GM18861 (cell line): ENCODE measurements at regions not wholly inside any gene's neighbourhood (a gene's known extent, or its start where the extent isn't known, plus 50 kb on each side); places are given as distances from the start of the nearest gene placed in this dataset.
"Not testable (repeated sequence)": the region's sequence is repeated elsewhere in the genome, so short reads cannot be mapped to it uniquely, and the experiment has no call there.

ENCODE experiments used
- ATAC-seq: cut with Tn5 transposase; IDR thresholded peaks from one replicate; pipeline ENCODE4 v1.9.1; 2021; ENCODE audit not compliant: unreplicated experiment

DNA sequence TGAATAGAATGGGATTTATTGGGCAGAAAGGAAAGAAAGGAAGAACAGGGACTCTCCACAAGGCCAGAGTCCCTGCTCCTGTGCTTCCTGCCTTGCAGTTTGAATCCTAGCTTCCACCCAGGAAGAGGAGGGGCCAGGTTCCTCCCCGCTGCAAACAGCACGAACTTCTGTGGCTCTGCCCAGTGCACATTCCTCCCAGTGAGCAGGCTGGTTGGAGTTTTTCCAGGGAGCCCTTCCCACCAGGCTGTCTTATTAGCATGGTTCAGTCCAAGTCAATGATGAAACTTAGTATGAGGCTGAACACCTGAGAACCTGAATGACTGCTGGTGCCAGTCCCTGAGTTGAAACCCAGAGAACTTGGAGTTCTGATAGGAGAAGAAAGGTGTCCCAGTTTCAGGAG, 247.2 kb downstream of the DUSP10 start:
- no peak for ATAC-seq

GRCh38 chr1:221497046-221497445, 244.8 kb downstream of the DUSP10 start:
- no peak for ATAC-seq

- no peak for ATAC-seq
Measured at GRCh38 chr1:221503268-221503667, 238.6 kb downstream of the DUSP10 start.

DNA sequence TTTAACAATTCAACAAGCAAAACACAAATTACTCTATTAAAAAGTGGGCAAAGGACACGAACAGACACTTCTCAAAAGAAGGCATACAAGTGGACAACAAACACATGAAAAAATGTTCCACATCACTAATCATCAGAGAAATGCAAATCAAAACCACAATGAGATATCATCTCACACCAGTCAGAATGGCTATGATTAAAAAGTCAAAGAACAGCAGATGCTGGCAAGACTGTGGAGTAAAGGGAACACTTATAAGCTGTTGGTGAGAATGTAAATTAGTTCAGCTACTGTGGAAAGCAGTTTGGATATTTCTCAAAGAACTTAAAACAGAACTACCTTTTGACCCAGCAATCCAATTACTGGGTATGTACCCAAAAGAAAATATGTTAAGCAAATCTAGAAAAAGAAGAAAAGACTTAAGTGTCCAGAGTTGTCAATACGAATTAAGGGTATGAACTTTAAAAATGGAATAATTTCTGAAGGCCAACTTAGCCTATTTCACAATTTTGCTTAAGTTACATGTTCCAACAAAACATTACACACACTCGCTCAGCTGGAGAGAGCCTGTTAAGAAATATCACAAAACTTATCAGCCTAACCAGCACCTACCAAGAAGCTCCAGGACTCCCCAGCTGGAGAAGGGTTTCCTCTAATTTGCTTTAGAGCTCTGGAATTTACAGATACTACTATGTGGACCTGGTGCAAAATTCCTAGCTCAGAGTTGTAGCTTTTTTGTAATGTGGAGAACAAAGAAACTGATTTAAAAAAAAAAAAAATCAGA, 232.1 kb downstream of the DUSP10 start:
- ATAC-seq: no peak

DNA sequence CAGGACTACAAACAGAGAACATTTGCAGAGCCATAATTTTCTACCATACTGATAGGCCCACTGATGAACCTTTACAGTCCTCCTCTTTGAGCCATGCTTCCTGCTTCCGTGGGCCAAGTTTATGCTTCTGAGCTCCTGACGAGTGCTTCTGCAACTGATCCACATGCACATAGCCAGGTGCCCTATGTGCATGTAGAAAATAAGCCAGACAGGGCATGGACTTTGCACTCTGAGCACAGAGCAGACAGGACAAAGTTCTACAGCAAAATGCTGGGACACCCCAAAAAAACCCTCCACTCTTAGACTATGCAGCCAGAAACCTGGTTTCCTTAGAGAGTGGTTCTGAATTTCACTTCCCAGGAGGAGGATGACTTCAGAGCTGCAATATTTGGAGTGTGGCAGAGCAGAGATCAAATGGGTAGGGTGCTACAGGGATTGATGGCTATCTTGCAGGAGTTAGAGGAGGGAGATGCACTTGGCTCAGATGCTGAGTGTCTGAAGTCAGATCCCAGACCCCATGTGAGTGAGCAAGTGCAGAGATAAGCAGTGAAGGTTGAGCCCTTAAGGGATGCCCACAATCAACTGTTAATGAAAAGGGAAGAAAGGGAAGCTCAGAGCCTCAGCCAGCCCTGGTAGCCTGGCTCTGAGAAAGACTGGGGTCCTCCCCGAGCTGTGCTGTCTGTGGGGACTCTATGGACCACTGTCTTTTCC, 230.9 kb downstream of the DUSP10 start:
- no peak for ATAC-seq

- ATAC-seq: no peak
Measured at GRCh38 chr1:221511797-221512196, 230.1 kb downstream of the DUSP10 start.

- no peak for ATAC-seq
Measured at GRCh38 chr1:221514806-221515205, 227.1 kb downstream of the DUSP10 start.

GRCh38 chr1:221515496-221515895, 226.4 kb downstream of the DUSP10 start:
- ATAC-seq: no peak

GRCh38 chr1:221517961-221518360, 223.9 kb downstream of the DUSP10 start:
- ATAC-seq: no peak

DNA sequence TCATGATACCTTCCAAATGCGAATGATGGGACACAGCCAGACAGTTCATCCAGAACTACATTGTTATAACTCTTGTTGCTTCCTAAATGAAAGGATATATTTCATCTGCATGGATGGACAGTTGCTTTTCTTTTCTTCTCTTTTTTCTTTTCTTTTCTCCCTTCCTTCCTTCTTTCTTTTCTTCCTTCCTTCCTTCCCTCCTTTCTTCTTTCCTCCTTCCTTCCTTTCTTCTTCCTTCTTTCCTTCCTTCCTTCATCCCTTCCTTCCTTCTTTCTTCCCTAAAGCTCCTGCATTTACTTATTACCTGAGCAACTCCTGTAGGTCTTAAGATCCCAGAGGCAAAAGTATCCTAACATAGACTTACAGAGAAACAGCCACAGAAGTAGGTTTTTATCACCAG, 221.6 kb downstream of the DUSP10 start:
- no peak for ATAC-seq

DNA sequence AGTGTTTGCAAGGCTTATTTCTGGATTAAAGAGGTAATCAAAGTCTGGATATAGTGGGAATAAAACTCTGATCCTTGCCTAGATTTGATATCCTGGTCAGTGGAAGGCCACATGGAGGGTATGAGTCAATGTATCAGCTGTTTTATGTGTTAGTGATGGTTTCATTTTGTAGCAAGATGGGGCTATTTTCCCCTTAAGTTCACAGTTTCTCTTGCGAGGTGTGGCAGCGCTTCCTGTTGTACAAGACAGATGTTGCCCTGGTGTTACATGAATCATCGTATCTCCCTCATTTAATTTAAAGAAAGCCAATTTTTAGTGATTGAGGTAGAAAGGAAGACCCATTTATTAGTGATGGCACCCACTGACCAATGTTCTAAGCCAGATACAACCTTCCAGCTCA, 220.2 kb downstream of the DUSP10 start:
- no peak for ATAC-seq

DNA sequence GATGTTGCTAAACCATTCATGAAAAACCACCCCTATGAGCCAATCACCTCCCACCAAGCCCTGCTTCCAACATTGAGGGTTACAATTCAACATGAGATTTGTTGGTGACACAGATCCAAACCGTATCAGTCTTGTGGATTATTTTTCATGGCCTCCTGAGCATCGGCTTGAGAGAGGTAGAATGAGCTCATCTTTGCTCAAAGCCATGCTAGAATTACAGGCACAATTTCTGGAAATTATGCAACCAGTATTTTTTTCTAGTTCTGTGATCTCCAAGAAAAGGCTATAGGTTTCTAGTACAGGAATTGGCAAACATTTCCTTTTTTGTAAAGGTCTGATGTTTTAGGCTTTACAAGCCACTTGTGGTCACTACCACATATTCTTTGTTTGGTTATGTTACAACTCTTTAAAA, 219.4 kb downstream of the DUSP10 start:
- ATAC-seq: no peak

DNA sequence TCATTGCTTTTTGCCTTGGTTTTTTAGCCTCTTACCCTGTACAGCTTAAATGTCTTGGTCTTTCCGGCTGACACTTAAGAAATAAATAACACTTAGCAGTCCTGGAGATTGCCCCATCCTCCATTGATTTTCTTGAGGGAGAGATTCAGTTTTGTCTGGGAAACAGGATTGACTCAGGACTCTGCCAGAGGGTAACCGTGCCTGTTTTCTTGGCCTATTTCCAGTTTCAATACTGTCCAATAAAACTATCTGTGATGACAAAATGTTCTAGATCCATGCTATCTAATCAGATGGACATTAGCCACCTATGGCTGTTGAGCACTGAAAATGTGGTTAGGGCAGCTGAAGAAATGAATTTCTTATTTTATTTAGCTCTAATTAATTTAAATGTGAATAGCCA, 216.1 kb downstream of the DUSP10 start:
- no peak for ATAC-seq

GRCh38 chr1:221527302-221527701, 214.6 kb downstream of the DUSP10 start:
- no peak for ATAC-seq

- no peak for ATAC-seq
Measured at GRCh38 chr1:221527886-221528624, 213.8 kb downstream of the DUSP10 start.

- ATAC-seq: not testable (repeated sequence)
Measured at GRCh38 chr1:221530159-221530558, 211.7 kb downstream of the DUSP10 start.

GRCh38 chr1:221530791-221531190, 211.1 kb downstream of the DUSP10 start:
- no peak for ATAC-seq

DNA sequence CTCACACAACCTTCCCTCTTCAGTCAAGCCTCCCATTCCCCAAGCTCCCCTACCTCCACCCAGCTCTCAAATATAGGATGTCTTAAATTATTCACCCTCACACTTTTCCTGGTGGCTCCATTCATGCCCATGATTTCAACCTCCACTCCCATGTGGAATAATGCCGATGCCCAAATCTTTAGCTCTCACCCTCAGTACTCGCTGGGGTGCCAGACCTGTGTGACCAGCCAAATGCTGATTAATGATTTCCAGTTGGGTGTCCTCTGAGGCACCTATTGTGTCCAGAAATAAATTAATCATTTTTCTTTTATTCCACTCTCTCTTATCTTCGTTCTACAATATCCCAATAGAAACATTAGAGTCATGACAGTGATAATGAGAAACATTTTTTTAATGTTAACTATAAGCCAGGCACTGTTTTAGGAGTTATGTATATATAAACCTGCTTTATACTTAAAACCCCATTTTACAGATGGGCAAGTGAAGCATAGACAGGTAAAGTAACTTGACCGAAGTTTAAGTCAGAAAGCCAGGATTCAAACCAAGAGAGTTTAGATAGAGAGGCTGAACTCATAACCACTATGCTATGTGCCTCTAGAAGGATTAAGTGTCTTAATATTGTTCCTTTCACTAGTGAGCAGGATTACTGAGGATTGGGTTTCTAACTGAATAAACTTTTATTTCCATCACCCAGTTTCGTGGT, 209.7 kb downstream of the DUSP10 start:
- no peak for ATAC-seq

DNA sequence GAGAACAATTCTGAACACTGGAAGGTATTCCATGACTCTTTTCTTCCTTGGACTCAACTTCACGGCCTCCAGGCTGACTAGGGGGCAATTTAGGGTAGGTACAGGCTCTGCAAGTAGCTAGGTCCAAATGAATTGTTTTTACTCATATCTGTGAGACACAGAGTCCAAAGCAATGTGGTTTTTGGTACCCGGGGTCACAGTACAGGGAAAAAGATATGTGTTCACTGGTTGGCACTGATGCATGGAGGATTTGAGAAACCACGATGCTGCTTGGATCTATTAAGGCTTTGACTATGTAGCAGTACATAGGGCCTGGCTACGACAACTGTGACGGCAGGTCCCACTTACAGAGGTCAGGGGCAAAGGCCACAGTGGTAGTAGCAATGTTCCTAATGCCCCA, 200.6 kb downstream of the DUSP10 start:
- ATAC-seq: no peak

- no peak for ATAC-seq
Measured at GRCh38 chr1:221543529-221544120, 198.3 kb downstream of the DUSP10 start.

GRCh38 chr1:221548942-221549341, 192.9 kb downstream of the DUSP10 start:
- ATAC-seq: no peak
